Mesendoderm (in vitro differentiated cells): ENCODE measurements at regions not wholly inside any gene's neighbourhood (a gene's known extent, or its start where the extent isn't known, plus 50 kb on each side); places are given as distances from the start of the nearest gene placed in this dataset.

Source experiments
- DNase-seq: peaks from one replicate; pipeline ENCODE4 v3.0.0; 2013
- H2AK5ac ChIP-seq: 2 replicates; pipeline ENCODE4 v1.6.1; 2013; ENCODE audit warnings: low read length, inconsistent platforms
- H2BK120ac ChIP-seq: 2 replicates; pipeline ENCODE4 v1.6.1; 2013; ENCODE audit warnings: low read depth, mild to moderate bottlenecking, low read length, moderate library complexity, mixed read lengths
- H2BK15ac ChIP-seq: replicated peaks from 2 replicates; pipeline ENCODE4 v1.6.1; 2013; ENCODE audit warnings: low read depth, mild to moderate bottlenecking, moderate library complexity
- H2BK5ac ChIP-seq: 2 replicates; pipeline ENCODE4 v1.6.1; 2013; ENCODE audit warnings: low read length, inconsistent platforms
- H3K18ac ChIP-seq: 2 replicates; pipeline ENCODE4 v1.6.1; 2013; ENCODE audit warnings: mild to moderate bottlenecking, low read length, mixed read lengths
- H3K23ac ChIP-seq: one replicate; pipeline ENCODE4 v1.6.1; 2013; ENCODE audit warnings: low read length
- H3K27ac ChIP-seq: 2 replicates; pipeline ENCODE4 v1.5.1; 2013; ENCODE audit warnings: low read depth, mild to moderate bottlenecking, inconsistent platforms, low read length, moderate library complexity
- H3K27me3 ChIP-seq: 2 replicates; pipeline ENCODE4 v1.6.1; 2013; ENCODE audit warnings: low read length, control low read depth, mild to moderate bottlenecking, inconsistent platforms; ENCODE audit not compliant: insufficient read depth, poor library complexity
- H3K36me3 ChIP-seq: 2 replicates; pipeline ENCODE4 v1.6.1; 2013; ENCODE audit warnings: low read length, inconsistent platforms; ENCODE audit not compliant: control insufficient read depth, insufficient read depth
- H3K4ac ChIP-seq: one replicate; pipeline ENCODE4 v1.6.1; 2013; ENCODE audit warnings: low read depth, mild to moderate bottlenecking, low read length, moderate library complexity
- H3K4me1 ChIP-seq: 2 replicates; pipeline ENCODE4 v1.6.1; 2013; ENCODE audit warnings: low read depth, low read length, inconsistent platforms; ENCODE audit not compliant: control insufficient read depth
- H3K4me2 ChIP-seq: 2 replicates; pipeline ENCODE4 v1.6.1; 2013; ENCODE audit warnings: low read length
- H3K4me3 ChIP-seq: 2 replicates; pipeline ENCODE4 v1.5.1; 2013; ENCODE audit warnings: mild to moderate bottlenecking, low read length
- H3K56ac ChIP-seq: one replicate; pipeline ENCODE4 v1.6.1; 2013; ENCODE audit warnings: low read length
- H3K79me1 ChIP-seq: 2 replicates; pipeline ENCODE4 v1.6.1; 2013; ENCODE audit warnings: low read length, inconsistent platforms
- H3K79me2 ChIP-seq: 2 replicates; pipeline ENCODE4 v1.6.1; 2013; ENCODE audit warnings: mild to moderate bottlenecking, low read length; ENCODE audit not compliant: control insufficient read depth, insufficient read depth
- H3K9ac ChIP-seq: 2 replicates; pipeline ENCODE4 v1.6.1; 2013; ENCODE audit warnings: low read length, inconsistent platforms
- H4K5ac ChIP-seq: one replicate; pipeline ENCODE4 v1.6.1; 2013; ENCODE audit warnings: low read length
- H4K8ac ChIP-seq: one replicate; pipeline ENCODE4 v1.6.1; 2013; ENCODE audit warnings: low read depth, mild to moderate bottlenecking, control low read depth, low read length, moderate library complexity
- WGBS: extraction: QIAGEN DNeasy Blood & Tissue Kit; methylation state at CpG from one replicate; pipeline ENCODE4 v1.1.7; 2013; ENCODE audit warnings: low lambda C conversion rate, missing lambda C conversion rate; ENCODE audit not compliant: insufficient coverage; ENCODE audit errors: extremely low coverage; 5-methylcytosine and 5-hydroxymethylcytosine counted together

DNA sequence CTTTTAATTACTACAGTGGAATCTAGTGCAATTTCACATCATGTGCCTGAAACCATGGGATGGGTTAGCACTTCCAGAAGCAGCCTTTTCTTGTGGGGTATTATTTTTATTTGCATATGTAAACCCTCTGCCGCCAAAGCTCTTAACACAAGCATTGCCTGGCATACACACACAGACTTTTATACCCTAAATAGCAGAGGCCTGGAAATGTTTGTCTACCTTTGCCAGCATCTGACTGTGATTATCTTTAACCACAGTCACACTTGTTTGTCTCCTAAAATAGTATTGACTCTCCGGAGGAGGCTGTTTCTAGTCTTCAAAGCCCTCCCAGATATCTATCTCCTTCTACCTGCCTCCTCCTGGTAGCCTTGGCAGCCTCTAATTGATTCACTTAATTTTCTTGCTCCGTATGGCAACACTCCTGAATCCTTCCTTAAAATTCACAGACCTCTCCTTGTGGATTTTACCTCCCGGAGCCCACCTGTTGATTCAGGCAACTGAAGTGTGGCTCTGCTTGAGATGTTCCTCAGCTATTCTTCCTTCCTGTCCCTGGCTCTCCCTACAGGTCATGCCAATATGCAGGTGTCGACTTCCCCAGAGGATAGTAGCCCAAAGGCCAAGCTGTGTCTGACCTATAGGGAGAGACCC, 127.1 kb upstream of the UMPS start:
- no peak overlapping the region for H2BK120ac ChIP-seq
- H3K56ac ChIP-seq: no peak overlapping the region
- H3K27ac ChIP-seq: no peak overlapping the region
- H3K18ac ChIP-seq: no peak overlapping the region
- no peak overlapping the region for H3K9ac ChIP-seq
- H2BK5ac ChIP-seq: no peak overlapping the region
- no peak overlapping the region for H2BK15ac ChIP-seq
- H3K23ac ChIP-seq: no peak overlapping the region
- H3K4ac ChIP-seq: no peak overlapping the region
- H3K4me1 ChIP-seq: no peaks in the 10 kb centered on the region
- no peak for DNase-seq
- no peaks in the 10 kb centered on the region for H3K27me3 ChIP-seq
- no CpG with 5 or more reads among the region's 5 CpGs for WGBS
- no peak overlapping the region for H4K5ac ChIP-seq
- H3K4me3 ChIP-seq: no peak overlapping the region
- no peak overlapping the region for H2AK5ac ChIP-seq
- no peak overlapping the region for H3K4me2 ChIP-seq
- H4K8ac ChIP-seq: no peak overlapping the region
- no peaks in the 10 kb centered on the region for H3K36me3 ChIP-seq
- no peaks in the 10 kb centered on the region for H3K79me2 ChIP-seq
- H3K79me1 ChIP-seq: peaks cover 2% of the 10 kb centered on the region

- Histone ChIP-seq H3K27ac (no peak overlapping the region), H4K8ac (no peak overlapping the region), H2BK120ac (no peak overlapping the region), H3K4me2 (no peak overlapping the region), H3K9ac (no peak overlapping the region), H2BK15ac (no peak overlapping the region), H3K56ac (no peak overlapping the region), H3K18ac (no peak overlapping the region), H3K4me3 (no peak overlapping the region), H2BK5ac (no peak overlapping the region), H2AK5ac (no peak overlapping the region), H3K23ac (no peak overlapping the region), H3K4ac (no peak overlapping the region), H3K36me3 (no peaks in the 10 kb centered on the region), H3K27me3 (no peaks in the 10 kb centered on the region), H3K4me1 (no peaks in the 10 kb centered on the region), H3K79me1 (peaks cover under 1% of the 10 kb centered on the region), H4K5ac (no peak overlapping the region), H3K79me2 (no peaks in the 10 kb centered on the region)
- no CpG with 5 or more reads among the region's 6 CpGs for WGBS
- no peak for DNase-seq
These were observed 124.3 kb upstream of the UMPS start for GRCh38 chr3:124605781-124606579.

DNA sequence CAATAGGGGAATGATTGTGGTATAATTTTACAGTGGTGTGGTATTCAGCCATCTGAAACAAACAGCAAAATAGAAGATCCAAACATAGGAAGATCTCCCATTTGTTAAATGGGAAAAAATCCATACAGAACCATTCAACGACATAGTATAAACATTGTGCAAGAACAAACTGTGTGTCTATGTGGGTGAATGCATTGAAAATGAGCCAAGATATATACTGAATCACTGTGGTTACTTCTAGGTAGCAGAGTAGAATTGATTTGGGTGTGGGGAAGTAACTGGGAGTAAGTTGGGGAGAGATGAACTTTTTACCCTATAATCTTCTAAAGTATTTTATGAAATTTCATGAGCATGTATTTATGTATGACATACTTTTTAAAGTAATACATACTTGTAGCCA, 123.1 kb upstream of the UMPS start:
- no peak overlapping the region for H2AK5ac ChIP-seq
- H3K79me2 ChIP-seq: no peaks in the 10 kb centered on the region
- H2BK5ac ChIP-seq: no peak overlapping the region
- no peak overlapping the region for H3K9ac ChIP-seq
- H3K27me3 ChIP-seq: no peaks in the 10 kb centered on the region
- no peak overlapping the region for H3K18ac ChIP-seq
- H2BK15ac ChIP-seq: no peak overlapping the region
- H3K4me1 ChIP-seq: peaks cover 4% of the 10 kb centered on the region
- H3K27ac ChIP-seq: no peak overlapping the region
- no peaks in the 10 kb centered on the region for H3K79me1 ChIP-seq
- H3K36me3 ChIP-seq: no peaks in the 10 kb centered on the region
- H3K4me2 ChIP-seq: no peak overlapping the region
- DNase-seq: no peak
- no peak overlapping the region for H4K8ac ChIP-seq
- WGBS: no CpG with 5 or more reads among the region's 1 CpG
- H3K23ac ChIP-seq: no peak overlapping the region
- H4K5ac ChIP-seq: no peak overlapping the region
- no peak overlapping the region for H3K4ac ChIP-seq
- H2BK120ac ChIP-seq: no peak overlapping the region
- H3K56ac ChIP-seq: no peak overlapping the region
- H3K4me3 ChIP-seq: no peak overlapping the region

GRCh38 chr3:124609402-124609801, 120.8 kb upstream of the UMPS start:
- H2AK5ac ChIP-seq: no peak overlapping the region
- H2BK120ac ChIP-seq: no peak overlapping the region
- no peak overlapping the region for H2BK5ac ChIP-seq
- H3K4me1 ChIP-seq: peaks cover 4% of the 10 kb centered on the region
- H2BK15ac ChIP-seq: no peak overlapping the region
- H3K27ac ChIP-seq: no peak overlapping the region
- no peak overlapping the region for H3K4ac ChIP-seq
- H3K56ac ChIP-seq: no peak overlapping the region
- H3K27me3 ChIP-seq: no peaks in the 10 kb centered on the region
- no peak overlapping the region for H3K4me3 ChIP-seq
- H3K18ac ChIP-seq: no peak overlapping the region
- H3K9ac ChIP-seq: no peak overlapping the region
- no peak overlapping the region for H3K4me2 ChIP-seq
- WGBS: no CpG with 5 or more reads among the region's 3 CpGs
- peaks cover 2% of the 10 kb centered on the region for H3K79me1 ChIP-seq
- H3K23ac ChIP-seq: no peak overlapping the region
- H4K5ac ChIP-seq: no peak overlapping the region
- no peaks in the 10 kb centered on the region for H3K79me2 ChIP-seq
- no peaks in the 10 kb centered on the region for H3K36me3 ChIP-seq
- DNase-seq: no peak
- no peak overlapping the region for H4K8ac ChIP-seq

GRCh38 chr3:124610130-124610529, 120.1 kb upstream of the UMPS start:
- H3K4me3 ChIP-seq: no peak overlapping the region
- H2BK15ac ChIP-seq: no peak overlapping the region
- no peak overlapping the region for H4K8ac ChIP-seq
- H3K27ac ChIP-seq: no peak overlapping the region
- H2AK5ac ChIP-seq: no peak overlapping the region
- WGBS: no CpG with 5 or more reads among the region's 1 CpG
- H2BK120ac ChIP-seq: no peak overlapping the region
- H3K27me3 ChIP-seq: no peaks in the 10 kb centered on the region
- H3K4me1 ChIP-seq: peaks cover 4% of the 10 kb centered on the region
- no peaks in the 10 kb centered on the region for H3K36me3 ChIP-seq
- H3K79me1 ChIP-seq: peaks cover 2% of the 10 kb centered on the region
- H4K5ac ChIP-seq: no peak overlapping the region
- no peak overlapping the region for H3K23ac ChIP-seq
- DNase-seq: no peak
- H3K79me2 ChIP-seq: no peaks in the 10 kb centered on the region
- no peak overlapping the region for H3K18ac ChIP-seq
- H2BK5ac ChIP-seq: no peak overlapping the region
- no peak overlapping the region for H3K56ac ChIP-seq
- H3K4ac ChIP-seq: no peak overlapping the region
- H3K9ac ChIP-seq: no peak overlapping the region
- H3K4me2 ChIP-seq: no peak overlapping the region
